BLaER1 treated with 17β-estradiol and CSF1 and Interleukin-3, amounts not matched to agents 10 nM and 100 nM (cell line): ENCODE measurements at regions not wholly inside any gene's neighbourhood (a gene's known extent, or its start where the extent isn't known, plus 50 kb on each side); places are given as distances from the start of the nearest gene placed in this dataset.

Experiments used
- H3K27ac ChIP-seq, 11 experiments: shearing (Covaris generic); formaldehyde crosslinking; 2 replicates each; pipeline ENCODE4 v1.8.1; 2022
- H3K27me3 ChIP-seq, 11 experiments: shearing (Covaris generic); formaldehyde crosslinking; 2 replicates each; pipeline ENCODE4 v1.8.1; 2022
- H3K36me3 ChIP-seq, 11 experiments: shearing (Covaris generic); formaldehyde crosslinking; 2 replicates each; pipeline ENCODE4 v1.8.1; 2022
- H3K4me1 ChIP-seq, 10 experiments: shearing (Covaris generic); formaldehyde crosslinking; 2 replicates each; pipeline ENCODE4 v1.8.1; 2022
- H3K4me2 ChIP-seq, 11 experiments: shearing (Covaris generic); formaldehyde crosslinking; 2 replicates each; pipeline ENCODE4 v1.8.1; 2022
- H3K4me3 ChIP-seq, 10 experiments: shearing (Covaris generic); formaldehyde crosslinking; 2 replicates each; pipeline ENCODE4 v1.8.1; 2022
- H3K9ac ChIP-seq, 11 experiments: shearing (Covaris generic); formaldehyde crosslinking; 2 replicates each; pipeline ENCODE4 v1.8.1; 2022
- H3K9me3 ChIP-seq, 11 experiments: shearing (Covaris generic); formaldehyde crosslinking; replicated peaks in 1 of 11; 2 replicates each; pipeline ENCODE4 v1.8.1; 2022
- H4K20me1 ChIP-seq, 11 experiments: shearing (Covaris generic); formaldehyde crosslinking; 2 replicates each; pipeline ENCODE4 v1.8.1; 2022
- Cebpa-rat ChIP-seq, 11 experiments: shearing (Covaris generic); IDR thresholded peaks; 2 replicates each; pipeline ENCODE4 v1.8.1; 2022

DNA sequence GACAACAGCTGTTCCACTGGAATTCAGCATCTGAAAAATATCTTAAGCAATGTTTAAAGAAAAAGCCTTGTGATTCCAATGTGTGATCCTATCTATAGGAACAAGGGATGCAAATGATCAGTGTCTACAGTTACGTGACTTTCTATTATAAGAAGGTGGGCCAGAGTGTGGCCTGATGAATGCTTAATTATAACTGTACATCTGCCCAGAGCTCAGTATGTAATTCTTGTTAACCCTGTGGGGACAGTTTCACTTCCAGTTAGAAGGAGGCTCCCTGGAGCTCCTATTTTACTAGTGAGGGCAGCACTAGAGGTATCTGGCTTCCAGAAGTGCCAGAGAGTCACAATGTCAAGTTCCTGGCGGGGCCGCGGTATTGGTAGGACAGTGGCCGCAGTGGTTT lies 288.5 kb downstream of the USP46 start:
- H3K36me3 ChIP-seq: no peaks in the 10 kb centered on the region
- H3K4me1 ChIP-seq: peaks cover 0 to 75% (median 54%) of the 10 kb centered on the region in 10 experiments; a peak in 16 of 20 replicates
- peak overlapping the region in 1 of 11 experiments; percentile 59; a peak in 2 of 22 replicates for H3K27ac ChIP-seq
- no peak overlapping the region for H3K9ac ChIP-seq
- H3K9me3 ChIP-seq: no peaks in the 10 kb centered on the region
- H3K27me3 ChIP-seq: no peaks in the 10 kb centered on the region
- no peak for TF ChIP-seq Cebpa-rat (IDR thresholded peaks at IDR 0.05)
- no peak overlapping the region for H3K4me3 ChIP-seq
- no peaks in the 10 kb centered on the region for H4K20me1 ChIP-seq
- peak overlapping the region in 9 of 11 experiments; percentile 14 to 62 (median 43); a peak in 13 of 22 replicates for H3K4me2 ChIP-seq

DNA sequence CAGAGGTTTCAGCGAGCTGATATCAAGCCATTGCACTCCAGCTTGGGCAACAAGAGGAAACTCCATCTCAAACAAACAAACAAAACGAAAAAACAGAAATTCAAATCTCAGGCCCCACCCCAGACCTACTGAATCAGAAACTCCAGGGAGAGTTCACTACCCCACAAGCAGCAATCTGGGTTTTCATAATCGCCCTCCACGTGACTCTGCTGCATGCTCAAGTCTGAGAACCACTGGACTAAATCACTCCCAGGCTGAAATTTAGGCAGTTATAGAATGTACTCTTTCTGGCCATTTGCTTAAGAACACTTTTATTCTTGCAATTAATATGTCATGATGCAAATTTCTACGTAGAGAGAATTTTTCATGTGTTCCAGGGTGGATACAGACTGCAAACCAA lies 287.3 kb downstream of the USP46 start:
- Histone ChIP-seq H3K36me3 (no peaks in the 10 kb centered on the region), H3K9ac (no peak overlapping the region), H3K4me2 (peak overlapping the region in 6 of 11 experiments; percentile 39 to 62 (median 52); a peak in 9 of 22 replicates), H4K20me1 (no peaks in the 10 kb centered on the region), H3K27me3 (no peaks in the 10 kb centered on the region), H3K27ac (no peak overlapping the region), H3K4me1 (peaks cover 0 to 84% (median 59%) of the 10 kb centered on the region in 10 experiments; a peak in 16 of 20 replicates), H3K9me3 (no peaks in the 10 kb centered on the region), H3K4me3 (no peak overlapping the region)
- no peak for TF ChIP-seq Cebpa-rat (IDR thresholded peaks at IDR 0.05)

DNA sequence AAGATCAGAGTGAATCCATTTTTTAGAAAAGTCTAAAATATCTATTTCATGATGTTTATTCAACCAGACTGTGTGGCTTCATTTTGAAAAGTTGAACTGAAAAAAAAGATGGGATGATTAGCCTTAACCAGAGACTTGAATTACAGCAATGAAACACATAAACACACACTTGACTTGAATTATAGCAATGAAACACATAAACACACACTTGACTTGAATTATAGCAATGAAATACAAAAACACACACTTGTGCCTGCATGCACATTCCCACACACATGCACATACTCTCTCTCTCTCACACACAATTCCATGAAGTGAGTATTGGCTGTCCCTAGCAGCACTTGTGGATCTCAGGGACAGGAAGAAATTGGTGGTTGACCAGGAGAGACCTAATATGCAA lies 286.8 kb downstream of the USP46 start:
- peak overlapping the region in 8 of 11 experiments; percentile 5 to 58 (median 43); a peak in 15 of 22 replicates for H3K4me2 ChIP-seq
- H3K4me1 ChIP-seq: peaks cover 0 to 84% (median 57%) of the 10 kb centered on the region in 10 experiments; a peak in 16 of 20 replicates
- no peaks in the 10 kb centered on the region for H3K27me3 ChIP-seq
- no peaks in the 10 kb centered on the region for H3K36me3 ChIP-seq
- no peaks in the 10 kb centered on the region for H4K20me1 ChIP-seq
- no peak overlapping the region for H3K4me3 ChIP-seq
- no peaks in the 10 kb centered on the region for H3K9me3 ChIP-seq
- no peak for TF ChIP-seq Cebpa-rat (IDR thresholded peaks at IDR 0.05)
- no peak overlapping the region for H3K9ac ChIP-seq
- no peak overlapping the region for H3K27ac ChIP-seq

DNA sequence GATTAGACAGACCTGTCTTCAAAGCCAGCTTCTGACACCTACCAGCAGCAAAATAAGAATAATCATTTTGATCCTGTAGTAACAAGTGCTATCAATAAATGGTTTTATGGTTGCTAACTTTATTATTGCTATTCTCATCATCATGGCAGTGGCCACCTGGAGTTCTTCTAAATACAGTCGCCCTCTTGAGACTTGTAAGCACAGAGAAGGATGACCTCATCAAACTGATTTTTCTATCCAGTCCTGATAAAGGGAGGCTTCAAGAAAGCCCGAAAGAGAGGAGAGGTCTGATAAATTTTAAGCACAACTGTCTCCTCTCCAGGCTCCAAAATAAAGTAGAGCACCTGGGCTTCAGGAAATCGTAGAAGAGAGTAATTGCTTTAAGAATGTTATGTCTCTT lies 286.4 kb downstream of the USP46 start:
- Histone ChIP-seq H3K27ac (no peak overlapping the region), H3K4me2 (peak overlapping the region in 8 of 11 experiments; percentile 5 to 58 (median 43); a peak in 15 of 22 replicates), H3K9ac (no peak overlapping the region), H3K4me1 (peaks cover 0 to 80% (median 52%) of the 10 kb centered on the region in 10 experiments; a peak in 16 of 20 replicates), H3K36me3 (no peaks in the 10 kb centered on the region), H3K4me3 (no peak overlapping the region), H3K27me3 (no peaks in the 10 kb centered on the region), H3K9me3 (no peaks in the 10 kb centered on the region), H4K20me1 (no peaks in the 10 kb centered on the region)
- TF ChIP-seq Cebpa-rat (IDR thresholded peaks at IDR 0.05): no peak

DNA sequence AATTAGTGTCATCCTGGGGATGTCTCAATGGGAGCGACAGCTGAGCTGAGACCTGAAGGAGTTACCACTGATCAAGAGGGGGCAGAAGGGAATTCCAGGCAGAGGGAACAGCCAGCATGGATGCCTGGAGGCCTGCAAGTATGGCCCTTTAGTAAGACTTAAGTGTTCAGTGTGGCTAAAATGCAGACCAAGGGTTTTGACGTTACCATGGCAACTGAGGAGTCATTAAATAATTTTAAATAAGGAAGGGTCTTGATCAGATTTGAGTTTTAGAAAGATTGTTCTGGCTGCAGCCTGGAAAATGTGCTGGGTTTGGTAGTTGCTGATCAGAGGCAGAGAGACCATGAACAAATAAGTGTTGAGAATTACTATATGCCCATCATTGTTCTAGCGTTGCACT lies 285.5 kb downstream of the USP46 start:
- no peak overlapping the region for H3K27ac ChIP-seq
- no peak for TF ChIP-seq Cebpa-rat (IDR thresholded peaks at IDR 0.05)
- peak overlapping the region in 5 of 11 experiments; percentile 43 to 58 (median 50); a peak in 7 of 22 replicates for H3K4me2 ChIP-seq
- no peaks in the 10 kb centered on the region for H3K27me3 ChIP-seq
- no peak overlapping the region for H3K4me3 ChIP-seq
- peaks cover 0 to 78% (median 52%) of the 10 kb centered on the region in 10 experiments; a peak in 16 of 20 replicates for H3K4me1 ChIP-seq
- H3K9me3 ChIP-seq: no peaks in the 10 kb centered on the region
- H3K9ac ChIP-seq: no peak overlapping the region
- no peaks in the 10 kb centered on the region for H3K36me3 ChIP-seq
- no peaks in the 10 kb centered on the region for H4K20me1 ChIP-seq

DNA sequence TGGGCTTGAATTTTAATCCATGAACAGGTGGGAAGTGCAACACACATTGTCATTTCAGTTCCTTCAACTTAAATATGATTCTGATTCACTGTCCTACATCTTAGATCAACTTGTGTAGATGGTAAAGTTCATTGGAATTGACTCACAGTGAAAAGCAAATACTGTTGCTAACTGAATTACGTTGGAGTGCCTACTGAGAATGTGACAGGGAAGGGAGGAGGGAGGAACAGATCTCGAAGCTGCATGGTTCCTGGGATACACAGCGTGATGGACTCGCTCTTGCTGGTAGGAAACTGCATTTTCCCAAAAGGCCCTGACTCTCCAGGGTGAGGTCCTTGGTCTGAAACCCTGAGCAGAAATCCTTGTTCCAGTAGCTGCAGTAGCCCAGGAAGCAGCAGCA lies 284.2 kb downstream of the USP46 start:
- Histone ChIP-seq H3K4me1 (peaks cover 0 to 71% (median 49%) of the 10 kb centered on the region in 10 experiments; a peak in 16 of 20 replicates), H3K36me3 (no peaks in the 10 kb centered on the region), H4K20me1 (no peaks in the 10 kb centered on the region), H3K27me3 (no peaks in the 10 kb centered on the region), H3K9me3 (no peaks in the 10 kb centered on the region), H3K9ac (no peak overlapping the region), H3K27ac (no peak overlapping the region), H3K4me3 (no peak overlapping the region), H3K4me2 (peak overlapping the region in 4 of 11 experiments; percentile 26 to 44 (median 34); a peak in 4 of 22 replicates)
- TF ChIP-seq Cebpa-rat (IDR thresholded peaks at IDR 0.05): no peak

DNA sequence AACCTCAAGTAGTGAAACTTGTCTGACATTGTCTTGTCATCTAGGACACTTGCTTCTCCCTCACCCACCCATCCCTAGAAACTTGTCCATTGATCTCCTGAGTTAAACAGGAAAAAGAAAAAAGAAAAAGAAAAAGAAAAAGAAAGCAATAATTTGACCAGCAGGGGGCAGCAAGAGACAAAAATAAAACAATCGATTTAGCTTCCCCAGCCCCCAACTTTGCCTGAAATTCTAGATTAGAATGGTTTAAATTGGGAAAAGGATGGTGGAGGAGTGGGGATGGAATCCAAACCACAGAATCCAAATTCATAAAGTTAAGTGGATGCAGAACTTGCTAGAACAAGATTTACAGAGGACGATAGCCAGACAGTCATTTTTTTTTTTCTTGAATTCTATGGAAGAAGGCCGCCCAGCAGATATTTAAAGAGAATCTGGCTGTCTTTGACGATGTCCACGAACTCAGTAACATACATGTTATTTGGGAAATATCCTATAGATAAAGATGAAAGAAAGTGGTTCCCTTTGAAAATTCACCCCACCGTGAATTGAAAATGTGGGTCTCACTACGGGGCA lies 282.9 kb downstream of the USP46 start:
- Histone ChIP-seq H4K20me1 (no peaks in the 10 kb centered on the region), H3K27me3 (no peaks in the 10 kb centered on the region), H3K4me3 (no peak overlapping the region), H3K4me2 (peak overlapping the region in 1 of 11 experiments; percentile 44; a peak in 3 of 22 replicates), H3K4me1 (peaks cover 0 to 57% (median 36%) of the 10 kb centered on the region in 10 experiments; a peak in 14 of 20 replicates), H3K36me3 (no peaks in the 10 kb centered on the region), H3K9ac (no peak overlapping the region), H3K27ac (no peak overlapping the region), H3K9me3 (no peaks in the 10 kb centered on the region)
- TF ChIP-seq Cebpa-rat (IDR thresholded peaks at IDR 0.05): no peak

DNA sequence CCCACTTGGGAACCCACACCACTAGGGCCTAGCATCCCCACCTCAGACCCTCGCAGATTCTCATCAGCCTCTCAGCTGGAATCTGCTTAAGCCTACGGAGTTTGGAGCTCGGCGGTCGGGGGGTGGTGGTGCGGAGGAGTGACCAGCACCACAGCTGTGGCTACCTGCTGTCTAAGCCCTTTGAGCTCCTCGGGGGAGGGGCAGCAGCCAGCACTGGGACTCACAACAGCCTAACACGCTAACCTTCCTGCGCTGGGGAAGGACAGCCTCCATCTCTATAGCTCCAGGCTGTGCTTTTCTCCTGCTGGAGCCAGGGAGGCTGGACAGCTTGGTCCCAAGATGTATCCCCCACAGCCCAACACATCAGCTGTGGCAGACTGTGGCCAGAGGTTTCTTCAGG lies 281.5 kb downstream of the USP46 start:
- no peaks in the 10 kb centered on the region for H3K27me3 ChIP-seq
- no peak for TF ChIP-seq Cebpa-rat (IDR thresholded peaks at IDR 0.05)
- H4K20me1 ChIP-seq: no peaks in the 10 kb centered on the region
- H3K4me2 ChIP-seq: no peak overlapping the region
- no peaks in the 10 kb centered on the region for H3K36me3 ChIP-seq
- no peaks in the 10 kb centered on the region for H3K9me3 ChIP-seq
- peaks cover 0 to 44% (median 24%) of the 10 kb centered on the region in 10 experiments; a peak in 13 of 20 replicates for H3K4me1 ChIP-seq
- H3K27ac ChIP-seq: no peak overlapping the region
- H3K4me3 ChIP-seq: no peak overlapping the region
- no peak overlapping the region for H3K9ac ChIP-seq

DNA sequence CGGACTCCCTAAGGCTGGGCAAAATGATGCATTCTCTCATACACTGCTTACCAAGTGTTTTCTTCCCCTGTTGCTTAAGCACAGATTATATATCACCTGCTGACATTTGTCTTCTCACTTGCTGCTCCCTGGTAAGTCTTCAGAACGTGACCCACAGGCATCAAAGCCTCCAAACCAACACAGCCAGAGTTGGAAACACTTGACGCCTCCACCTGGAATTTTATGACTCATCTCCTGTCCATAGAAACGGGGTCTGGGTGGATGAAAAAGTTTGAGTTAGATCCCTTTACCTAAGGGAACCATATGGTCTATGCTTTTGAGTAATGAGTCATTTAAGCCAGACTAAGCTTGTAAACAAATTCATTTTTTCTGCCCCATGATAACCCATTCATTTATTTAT lies 251.6 kb downstream of the USP46 start:
- peak overlapping the region in 6 of 11 experiments; percentile 18 to 53 (median 46); a peak in 7 of 22 replicates for H3K4me2 ChIP-seq
- peaks cover 0 to 20% (median 10%) of the 10 kb centered on the region in 10 experiments; a peak in 12 of 20 replicates for H3K4me1 ChIP-seq
- H3K9me3 ChIP-seq: peaks cover 27 to 31% (median 29%) of the 10 kb centered on the region in 11 experiments
- H3K27me3 ChIP-seq: no peaks in the 10 kb centered on the region
- no peak overlapping the region for H3K9ac ChIP-seq
- no peaks in the 10 kb centered on the region for H4K20me1 ChIP-seq
- TF ChIP-seq Cebpa-rat (IDR thresholded peaks at IDR 0.05): no peak
- H3K27ac ChIP-seq: peak overlapping the region in 3 of 11 experiments; percentile 28 to 43 (median 38); a peak in 3 of 22 replicates
- no peak overlapping the region for H3K4me3 ChIP-seq
- H3K36me3 ChIP-seq: no peaks in the 10 kb centered on the region
